Lower leg skin (tissue), 3 donors: ENCODE measurements at regions not wholly inside any gene's neighbourhood (a gene's known extent, or its start where the extent isn't known, plus 50 kb on each side); places are given as distances from the start of the nearest gene placed in this dataset.

Experiments
- CTCF ChIP-seq, 3 donors: fragments of 450-650 bp; IDR thresholded peaks; one replicate each; pipeline ENCODE4 v1.5.1; 2016; ENCODE audit warnings: antibody characterized with exemption in 3 of 3, mild to moderate bottlenecking in 3 of 3, moderate library complexity in 2 of 3
- POLR2A ChIP-seq, 2 donors: fragments of 450-650 bp; IDR thresholded peaks; one replicate each; pipeline ENCODE4 v1.6.1; 2016 to 2017; ENCODE audit warnings: antibody characterized with exemption in 2 of 2, mild to moderate bottlenecking in 1 of 2, moderate library complexity in 1 of 2

- TF ChIP-seq CTCF (IDR thresholded peaks at IDR 0.05): no peak
- no peak for TF ChIP-seq POLR2A (IDR thresholded peaks at IDR 0.05)
Observed at GRCh38 chr4:134470544-134470943, 269.0 kb upstream of the PABPC4L start.
